GM12874 (cell line): ENCODE measurements at regions not wholly inside any gene's neighbourhood (a gene's known extent, or its start where the extent isn't known, plus 50 kb on each side); places are given as distances from the start of the nearest gene placed in this dataset.
A peak's percentile ranks its signal among the peaks of the same experiment; 100 is the strongest.

Source experiments
- TF ChIP-seq, protein P1 (sequence below): IDR thresholded peaks from 2 replicates; pipeline ENCODE4 v1.5.1; 2011; ENCODE audit warnings: low read depth, mild to moderate bottlenecking, control low read depth, low read length, moderate library complexity; ENCODE audit not compliant: insufficient read depth

DNA sequence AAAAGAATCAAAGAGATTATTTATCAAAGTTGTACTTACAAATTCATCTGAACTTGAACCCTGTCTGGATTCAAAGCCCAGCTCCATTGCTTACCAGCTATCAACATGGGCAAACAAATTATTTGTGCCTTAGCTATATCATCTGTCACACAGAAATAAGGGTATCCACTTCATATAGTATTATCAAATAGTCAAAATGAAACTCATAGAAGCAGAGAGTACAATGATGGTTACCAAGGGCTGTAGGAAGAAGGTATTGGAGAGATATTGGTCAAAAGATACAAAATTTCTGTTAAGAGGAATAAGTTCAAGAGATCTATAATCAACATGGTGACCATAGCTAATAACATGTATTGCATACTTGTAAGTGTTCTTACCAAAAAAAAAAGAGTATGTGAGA, 87.8 kb upstream of the CCDC28A start:
- TF ChIP-seq, protein P1, sequence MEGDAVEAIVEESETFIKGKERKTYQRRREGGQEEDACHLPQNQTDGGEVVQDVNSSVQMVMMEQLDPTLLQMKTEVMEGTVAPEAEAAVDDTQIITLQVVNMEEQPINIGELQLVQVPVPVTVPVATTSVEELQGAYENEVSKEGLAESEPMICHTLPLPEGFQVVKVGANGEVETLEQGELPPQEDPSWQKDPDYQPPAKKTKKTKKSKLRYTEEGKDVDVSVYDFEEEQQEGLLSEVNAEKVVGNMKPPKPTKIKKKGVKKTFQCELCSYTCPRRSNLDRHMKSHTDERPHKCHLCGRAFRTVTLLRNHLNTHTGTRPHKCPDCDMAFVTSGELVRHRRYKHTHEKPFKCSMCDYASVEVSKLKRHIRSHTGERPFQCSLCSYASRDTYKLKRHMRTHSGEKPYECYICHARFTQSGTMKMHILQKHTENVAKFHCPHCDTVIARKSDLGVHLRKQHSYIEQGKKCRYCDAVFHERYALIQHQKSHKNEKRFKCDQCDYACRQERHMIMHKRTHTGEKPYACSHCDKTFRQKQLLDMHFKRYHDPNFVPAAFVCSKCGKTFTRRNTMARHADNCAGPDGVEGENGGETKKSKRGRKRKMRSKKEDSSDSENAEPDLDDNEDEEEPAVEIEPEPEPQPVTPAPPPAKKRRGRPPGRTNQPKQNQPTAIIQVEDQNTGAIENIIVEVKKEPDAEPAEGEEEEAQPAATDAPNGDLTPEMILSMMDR, result no peak

DNA sequence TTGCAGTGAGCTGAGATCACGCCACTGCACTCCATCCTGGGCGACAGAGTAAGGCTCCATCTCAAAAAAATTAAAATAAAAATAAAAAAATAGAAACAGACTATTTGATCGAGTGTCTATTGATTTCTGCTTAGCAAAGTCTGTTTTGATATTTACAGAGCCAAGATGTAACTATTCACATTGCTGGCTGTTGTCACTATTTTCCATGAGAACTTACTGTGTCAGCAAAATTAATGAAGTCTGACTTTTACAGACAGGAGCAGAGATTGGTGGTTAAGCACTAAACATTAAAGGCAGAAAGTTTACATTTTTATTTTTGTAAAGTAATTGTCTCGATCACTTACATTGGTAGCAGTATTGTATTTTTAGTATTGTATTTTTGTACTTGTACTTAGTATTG, 85.0 kb upstream of the CCDC28A start:
- TF ChIP-seq, protein P1, result no peak

DNA sequence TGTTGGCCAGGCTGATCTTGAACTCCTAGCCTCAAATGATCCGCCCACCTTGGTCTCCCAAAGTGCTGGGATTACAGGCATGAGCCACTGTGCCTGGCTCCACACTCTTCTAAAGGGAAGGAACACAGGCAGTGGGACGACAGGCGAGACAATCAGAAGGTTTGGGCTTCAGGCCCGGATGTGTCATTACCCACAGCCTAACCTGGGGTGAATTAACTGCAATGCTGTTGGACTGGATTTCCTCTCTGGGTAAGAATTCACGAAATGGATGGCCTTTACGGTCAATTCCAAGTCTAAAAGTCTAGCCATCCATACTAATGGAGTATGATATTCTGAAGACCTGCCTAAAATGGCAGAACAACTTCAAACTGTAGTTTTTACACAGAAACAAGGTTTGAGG, 83.7 kb upstream of the CCDC28A start:
- TF ChIP-seq, protein P1, result no peak

DNA sequence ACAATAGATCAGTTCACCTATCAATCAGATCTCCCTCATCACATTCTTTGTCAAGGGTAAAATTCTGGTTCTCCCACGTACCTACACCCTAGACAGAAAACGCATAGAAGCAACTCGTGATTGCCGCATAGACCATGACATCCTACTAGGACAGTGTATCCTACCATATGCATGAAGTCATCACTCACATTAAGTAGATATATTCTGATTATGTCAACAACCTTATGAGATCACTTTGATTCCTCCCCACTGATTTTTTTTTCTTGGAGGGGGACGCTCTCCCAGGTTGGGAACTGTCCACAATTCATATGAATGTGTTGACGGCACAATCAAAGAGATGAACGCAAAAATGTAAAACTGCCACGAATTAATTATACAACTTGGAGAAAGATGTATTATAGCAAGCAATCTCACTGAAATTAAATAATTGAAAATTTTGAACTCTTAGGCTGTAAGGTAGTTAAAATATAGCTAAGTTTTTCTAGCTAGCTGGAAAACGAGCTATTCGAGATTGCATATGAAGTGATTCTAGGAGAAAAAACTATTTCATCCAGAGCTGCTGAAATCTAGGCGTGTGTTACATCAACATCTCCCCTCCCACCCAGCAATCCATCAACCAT, 82.5 kb upstream of the CCDC28A start:
- TF ChIP-seq, protein P1, result no peak

DNA sequence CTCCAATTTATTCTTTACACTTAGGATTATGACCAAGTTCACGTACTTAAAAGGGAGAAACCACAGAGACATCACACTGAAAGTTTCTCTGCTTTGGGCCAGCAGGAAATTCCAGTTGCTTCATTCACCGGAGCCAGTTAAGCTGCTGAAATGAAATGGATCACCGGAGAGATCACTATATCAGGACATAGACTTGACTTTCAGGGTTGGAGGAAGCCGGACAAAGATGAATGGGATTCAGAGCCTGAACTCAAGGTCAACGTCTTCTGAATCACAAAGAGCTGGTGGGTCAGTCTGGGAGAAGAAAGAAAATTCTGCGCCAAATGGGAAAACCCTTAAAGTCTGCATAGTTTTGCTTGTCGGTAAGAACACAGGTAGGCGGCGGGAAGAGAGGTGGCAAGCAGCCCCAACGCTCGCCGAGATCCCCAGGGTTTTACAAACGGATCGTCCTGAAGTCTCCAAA, 81.9 kb upstream of the CCDC28A start:
- TF ChIP-seq, protein P1, result no peak

DNA sequence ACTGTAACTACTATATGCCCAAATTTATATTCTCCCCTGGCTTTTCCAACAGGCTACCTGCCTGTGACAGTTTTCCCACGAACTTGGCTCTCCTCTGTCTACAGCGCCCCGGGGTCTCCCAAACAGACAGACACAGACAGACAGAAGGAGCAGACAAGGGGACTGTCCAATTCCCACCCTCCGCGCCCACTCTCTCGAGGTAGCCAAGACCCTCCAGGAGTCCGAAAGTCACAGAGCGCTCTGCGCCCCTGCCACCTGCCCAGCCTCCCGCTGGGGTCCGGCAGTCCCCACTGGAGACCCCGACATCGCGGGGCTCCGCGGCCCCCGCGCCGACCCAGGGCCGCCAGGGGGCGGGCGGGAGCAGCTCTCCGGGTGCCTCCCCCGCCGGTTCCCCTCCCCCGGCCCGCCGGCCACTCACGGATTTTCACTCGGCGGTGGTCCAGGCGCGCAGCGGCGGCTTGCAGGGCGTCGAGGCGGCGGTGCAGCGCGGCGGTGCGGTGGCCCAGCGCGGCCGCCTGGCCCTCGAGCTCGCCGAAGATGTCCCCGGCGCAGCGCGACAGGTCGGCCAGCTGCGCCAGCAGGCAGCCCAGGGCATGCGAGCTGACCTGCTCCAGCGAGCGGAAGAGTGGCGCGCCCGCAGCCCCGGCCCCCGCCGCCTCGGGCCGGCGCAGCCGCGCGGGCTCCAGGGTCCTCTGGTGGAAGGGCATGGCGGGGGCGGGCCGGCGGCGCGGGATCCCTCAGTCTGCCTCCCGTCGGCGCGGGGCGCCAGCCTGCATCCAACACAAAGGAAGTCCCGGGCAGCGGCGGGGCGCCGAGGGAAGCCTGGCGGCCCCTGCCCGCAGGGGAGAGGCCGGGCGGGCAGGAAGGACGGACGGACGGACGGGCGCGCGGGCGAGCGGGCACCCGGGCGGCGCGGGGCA, 81.3 kb upstream of the CCDC28A start:
- TF ChIP-seq, protein P1, result peak; percentile 93
